Upper lobe of left lung (tissue), 4 donors: ENCODE measurements at regions not wholly inside any gene's neighbourhood (a gene's known extent, or its start where the extent isn't known, plus 50 kb on each side); places are given as distances from the start of the nearest gene placed in this dataset.

Experiments
- CTCF ChIP-seq, 6 experiments: fragments of 450-650 bp in 4 of 6; fragments of 200-600 bp in 2 of 6; sonication (generic) in 2 of 6; IDR thresholded peaks; one replicate each; pipeline ENCODE4 v1.5.1; 2016 to 2019; ENCODE audit warnings: antibody characterized with exemption in 6 of 6
- EP300 ChIP-seq, 4 donors: sonication (generic); formaldehyde crosslinking; IDR thresholded peaks; one replicate each; pipeline ENCODE4 v1.5.1; 2017; ENCODE audit warnings: antibody characterized with exemption in 4 of 4, control low read depth in 2 of 4
- POLR2A ChIP-seq, 4 donors: fragments of 450-650 bp; IDR thresholded peaks; one replicate each; pipeline ENCODE4 v1.5.1; 2016 to 2017; ENCODE audit warnings: antibody characterized with exemption in 4 of 4, mild to moderate bottlenecking in 2 of 4

- TF ChIP-seq EP300 (IDR thresholded peaks at IDR 0.05), result no peak
- no peak for TF ChIP-seq POLR2A (IDR thresholded peaks at IDR 0.05)
- TF ChIP-seq CTCF (IDR thresholded peaks at IDR 0.05), result no peak
Measured at GRCh38 chr9:11713077-11713476, 980.1 kb upstream of the TYRP1 start.
